Smooth muscle cell of the brain vasculature (primary cell): ENCODE measurements at regions not wholly inside any gene's neighbourhood (a gene's known extent, or its start where the extent isn't known, plus 50 kb on each side); places are given as distances from the start of the nearest gene placed in this dataset.
A peak's percentile ranks its signal among the peaks of the same experiment; 100 is the strongest.

Source experiments
- DNase-seq: peaks from one replicate; pipeline ENCODE4 v3.0.0-alpha.2; 2012; ENCODE audit warnings: low read depth, low spot score

DNA sequence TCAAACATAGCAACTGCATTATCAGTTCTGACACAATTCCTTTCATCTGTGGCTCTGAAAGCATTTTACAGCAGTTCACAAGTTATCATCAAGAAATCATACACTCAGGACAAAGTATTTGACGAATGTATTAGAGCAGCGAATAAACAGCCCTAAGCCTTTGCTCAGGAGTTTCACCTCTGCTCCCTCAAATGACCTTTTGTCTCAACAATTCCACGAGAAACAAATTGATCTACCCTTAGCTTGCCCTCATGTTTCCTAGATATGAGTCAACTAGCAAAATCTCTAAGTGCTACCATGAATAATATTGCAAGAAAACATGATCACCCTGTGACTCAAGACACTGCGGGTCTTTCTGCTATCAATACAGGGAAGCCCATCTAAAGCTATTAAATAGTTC lies 396.1 kb downstream of the EFNB2 start:
- DNase-seq = no peak

DNA sequence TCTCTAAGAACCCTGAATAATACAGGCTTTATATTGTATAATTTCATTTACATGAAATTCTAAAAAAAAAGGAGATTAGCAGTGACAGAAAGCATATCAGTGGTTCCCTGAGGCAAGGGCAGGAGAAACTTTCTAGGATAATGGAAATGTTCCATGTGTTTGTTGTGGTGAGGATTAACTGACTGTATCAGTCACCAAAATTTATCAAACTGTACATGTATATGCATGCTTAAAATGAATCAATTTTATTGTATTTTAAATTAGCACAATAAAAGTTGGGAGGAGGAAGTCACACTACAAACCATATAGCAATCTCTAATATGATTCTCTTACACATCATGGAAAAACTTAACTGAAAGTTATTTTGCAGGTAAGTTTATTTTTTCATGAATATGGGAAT lies 396.8 kb downstream of the EFNB2 start:
- DNase-seq = no peak

DNA sequence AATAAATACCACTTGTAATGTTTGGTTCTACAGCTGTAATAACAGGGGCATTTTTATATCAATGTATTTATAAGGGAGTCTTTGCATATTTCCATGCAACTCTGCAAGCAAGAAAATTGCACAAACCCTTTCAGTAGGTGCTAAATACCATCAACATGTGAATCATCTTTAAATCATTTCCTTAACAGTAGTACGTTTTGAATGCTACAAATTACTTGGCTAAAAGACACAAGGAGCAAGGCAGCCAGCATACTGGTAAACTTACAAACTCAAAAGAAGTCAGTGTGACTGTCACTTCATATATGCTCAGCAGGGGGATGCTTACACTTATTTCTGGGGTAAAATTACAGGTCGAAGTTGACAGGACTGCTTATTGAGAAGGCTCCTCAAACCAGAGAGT lies 402.4 kb downstream of the EFNB2 start:
- DNase-seq = peak; percentile 31

DNA sequence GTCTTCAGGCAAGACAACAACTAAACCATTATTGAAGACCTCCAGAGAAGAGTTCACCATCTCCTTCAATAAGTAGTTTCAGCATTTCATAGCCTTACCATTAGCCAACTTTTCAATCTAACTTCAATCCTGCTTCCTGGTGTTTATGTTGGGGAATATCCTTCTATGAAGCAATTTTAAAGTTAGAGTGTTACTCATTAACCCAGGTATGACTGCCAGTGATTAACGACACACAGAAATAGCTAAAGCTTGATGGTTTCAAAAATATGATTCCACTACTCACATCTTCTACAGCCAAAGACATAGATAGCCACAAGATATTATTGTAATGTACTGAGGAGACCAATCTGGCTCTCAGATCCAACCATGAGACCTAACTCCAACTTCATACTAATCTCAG lies 403.2 kb downstream of the EFNB2 start:
- DNase-seq = no peak

DNA sequence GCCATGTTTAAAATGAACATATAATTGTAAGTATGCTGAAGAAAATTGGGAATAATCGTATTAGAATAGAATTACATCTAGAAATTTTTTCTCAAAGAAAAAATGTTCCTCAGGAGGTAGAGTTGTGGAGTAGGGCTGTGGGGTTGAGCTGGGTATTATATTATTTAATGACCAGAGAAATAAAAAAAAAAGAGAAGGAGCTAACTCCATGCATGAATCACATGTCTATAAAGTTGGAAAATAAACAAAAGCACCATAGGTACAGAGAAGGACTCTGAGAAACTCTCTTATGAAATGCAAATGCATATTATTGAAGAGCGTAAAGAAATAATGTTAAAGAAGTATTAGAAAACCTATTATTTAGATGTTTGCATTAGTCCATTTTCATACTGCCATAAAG lies 405.5 kb downstream of the EFNB2 start:
- no peak for DNase-seq

DNA sequence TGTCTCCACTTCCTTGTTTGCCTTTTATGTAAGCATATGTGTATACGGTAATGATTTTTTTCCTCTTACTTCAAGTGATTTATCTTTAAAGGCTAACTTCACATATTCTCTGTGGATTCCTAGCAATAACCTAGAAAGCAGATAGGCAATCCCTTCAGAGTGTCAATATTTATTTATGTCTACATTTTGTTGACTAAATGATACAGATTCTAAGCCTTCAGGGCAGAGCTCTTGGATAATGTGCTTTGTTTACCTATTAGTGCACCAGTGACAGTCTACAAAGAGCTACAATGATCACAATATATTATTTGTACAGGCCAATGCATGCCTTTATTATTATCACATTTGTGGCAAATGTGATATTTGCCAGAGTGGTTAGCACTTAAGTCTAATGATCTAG lies 406.2 kb downstream of the EFNB2 start:
- no peak for DNase-seq

DNA sequence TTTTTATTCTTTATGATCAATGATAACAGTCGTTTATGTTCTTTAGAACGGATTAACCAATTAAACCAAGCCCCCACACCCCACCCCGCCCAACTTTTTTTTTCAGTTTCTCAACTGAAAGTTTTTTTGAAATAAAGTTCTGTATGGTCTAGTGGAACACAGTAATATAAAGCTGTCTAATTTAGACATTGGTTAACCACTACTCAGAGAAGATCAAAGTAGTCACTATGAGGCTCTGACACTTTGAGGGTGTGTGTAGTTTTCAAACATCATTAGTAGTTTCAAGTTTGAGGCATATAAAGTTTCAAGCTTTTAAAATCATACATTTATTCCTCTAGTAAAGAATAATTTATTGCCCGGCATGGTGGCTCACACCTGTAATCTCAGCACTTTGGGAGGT lies 413.2 kb downstream of the EFNB2 start:
- DNase-seq = no peak

DNA sequence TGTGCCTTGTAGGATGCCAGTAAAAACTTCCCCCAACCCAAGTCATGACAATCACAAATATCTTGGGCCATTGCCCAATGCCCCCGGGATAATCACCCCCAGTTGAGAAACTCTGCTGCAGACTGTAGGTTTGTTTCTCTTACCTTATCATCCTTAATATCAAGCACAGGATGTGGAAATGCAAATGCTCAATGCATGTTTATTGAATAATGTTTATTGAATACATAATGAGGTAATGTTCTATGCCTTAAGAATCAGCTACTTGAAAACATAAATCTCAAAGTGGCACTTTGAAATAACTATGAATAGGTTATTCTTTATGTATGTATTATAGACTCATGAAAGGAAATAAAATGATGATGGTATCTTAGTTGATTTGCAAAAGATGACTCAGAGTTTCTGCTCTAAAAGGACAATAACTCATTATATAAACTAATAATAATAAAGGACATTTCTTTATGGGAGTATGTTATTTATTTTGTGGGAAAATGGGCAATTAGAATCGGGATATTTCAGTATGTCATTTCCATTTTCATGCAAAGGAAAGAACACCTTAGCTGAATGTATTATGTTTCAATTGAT lies 414.2 kb downstream of the EFNB2 start:
- no peak for DNase-seq

DNA sequence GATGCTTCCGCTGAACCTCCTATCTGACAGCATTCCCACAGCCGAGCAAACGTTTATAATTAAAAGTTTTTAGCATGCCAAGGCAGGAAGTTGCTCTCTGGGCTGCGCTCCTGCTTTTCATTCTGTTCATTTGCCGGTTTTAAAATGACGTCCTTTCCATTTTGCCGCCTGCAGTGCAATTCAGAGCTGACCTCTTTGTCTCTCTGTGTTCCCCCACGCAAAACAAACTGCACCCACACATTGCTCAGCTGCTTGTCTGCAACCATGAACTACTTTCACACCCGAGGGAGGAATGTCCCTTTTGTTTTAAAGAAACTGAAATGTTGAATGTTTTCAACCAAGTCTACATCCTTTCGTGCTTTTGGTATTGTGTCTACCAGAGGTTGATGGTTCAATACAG lies 416.5 kb downstream of the EFNB2 start:
- DNase-seq = no peak

DNA sequence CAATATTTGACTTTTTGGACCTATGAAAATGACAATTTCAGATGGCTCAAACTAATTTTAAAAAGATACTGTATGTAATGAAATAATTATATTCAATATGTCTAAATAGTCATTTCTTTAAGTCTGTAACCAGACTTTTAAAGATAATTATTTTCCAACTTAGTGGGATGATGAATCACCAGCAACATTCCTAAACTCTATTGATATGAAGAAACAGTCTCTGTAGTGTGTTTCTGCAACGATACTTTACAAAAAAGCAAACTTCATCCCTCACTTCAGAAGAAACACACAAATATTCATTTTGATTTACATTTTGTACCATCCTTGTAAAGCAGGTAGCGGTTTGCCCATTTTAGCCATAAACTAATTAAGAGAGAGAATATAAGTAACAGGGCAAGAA lies 417.4 kb downstream of the EFNB2 start:
- no peak for DNase-seq

DNA sequence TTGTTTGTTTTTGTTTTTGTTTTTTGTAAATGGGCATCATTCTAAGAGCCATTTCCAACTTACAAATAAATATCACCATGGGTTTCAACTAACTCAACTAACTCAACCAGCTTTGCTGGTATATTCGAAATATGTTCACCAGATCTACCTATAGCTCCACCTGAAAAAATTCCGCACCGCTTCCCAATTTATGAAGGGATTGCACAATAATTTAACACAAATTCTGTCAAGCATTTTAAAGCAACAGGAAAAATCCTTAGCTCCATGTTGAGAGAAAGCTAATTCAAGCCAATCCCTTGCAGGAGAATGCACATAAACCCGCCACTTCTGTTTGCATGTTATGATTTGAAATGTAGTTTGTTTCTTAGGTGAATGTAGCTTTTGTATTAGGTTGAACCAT lies 417.8 kb downstream of the EFNB2 start:
- DNase-seq = no peak

DNA sequence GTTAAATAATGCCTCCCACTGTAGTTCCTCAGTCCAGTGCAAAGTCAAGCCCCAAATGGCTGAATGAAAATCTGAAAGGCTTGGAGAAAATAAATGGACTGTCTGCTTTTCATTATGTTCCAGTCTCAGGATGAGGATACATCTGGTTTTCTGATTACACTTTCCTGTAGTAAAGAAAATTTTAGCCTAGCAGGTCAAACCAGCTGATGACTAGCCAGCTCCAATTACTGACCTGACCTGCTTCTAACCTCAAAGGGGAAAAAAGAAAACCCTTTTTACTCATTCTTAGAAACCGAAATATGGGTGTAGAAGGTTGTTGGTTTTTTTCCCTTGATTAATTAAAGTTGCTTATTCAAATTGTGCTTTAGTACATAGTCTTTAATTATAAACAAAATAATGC lies 418.4 kb downstream of the EFNB2 start:
- DNase-seq = no peak

DNA sequence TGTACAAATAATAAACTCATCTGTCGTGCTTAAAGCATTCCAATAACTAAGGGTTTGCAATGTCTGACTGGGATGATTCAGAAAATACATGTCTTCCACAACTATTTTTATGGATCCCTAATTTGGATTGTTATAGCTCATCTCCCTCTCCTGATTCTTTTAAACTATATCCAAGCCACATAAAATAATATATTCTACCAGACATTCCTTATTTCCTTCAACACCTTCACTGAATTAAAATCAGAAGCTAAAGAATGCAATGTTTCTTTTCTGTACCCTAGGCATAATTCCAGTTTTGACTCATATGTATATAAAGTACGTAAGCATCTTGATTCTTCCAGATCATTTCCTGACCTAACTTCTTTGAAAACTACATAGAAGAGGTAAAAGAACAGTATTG lies 420.4 kb downstream of the EFNB2 start:
- no peak for DNase-seq

DNA sequence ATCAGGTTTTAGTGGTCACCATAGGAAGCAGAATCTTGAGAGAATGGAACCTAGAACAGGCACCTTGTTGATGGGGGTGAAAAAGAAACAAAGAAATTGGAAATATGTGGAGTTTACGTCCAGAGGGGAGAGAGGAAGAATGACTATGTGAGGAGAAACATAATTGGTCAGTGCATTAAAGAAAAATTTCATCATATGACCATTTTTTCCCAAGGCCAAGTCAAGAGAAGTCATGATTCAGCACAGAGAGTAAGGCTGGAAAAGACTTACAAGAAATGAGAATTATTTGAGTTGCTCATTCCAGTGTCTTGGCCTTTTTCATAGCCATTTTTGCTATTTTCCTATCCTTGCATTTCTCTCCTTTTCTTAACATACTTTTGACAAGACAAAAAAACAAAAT lies 421.7 kb downstream of the EFNB2 start:
- DNase-seq = no peak

DNA sequence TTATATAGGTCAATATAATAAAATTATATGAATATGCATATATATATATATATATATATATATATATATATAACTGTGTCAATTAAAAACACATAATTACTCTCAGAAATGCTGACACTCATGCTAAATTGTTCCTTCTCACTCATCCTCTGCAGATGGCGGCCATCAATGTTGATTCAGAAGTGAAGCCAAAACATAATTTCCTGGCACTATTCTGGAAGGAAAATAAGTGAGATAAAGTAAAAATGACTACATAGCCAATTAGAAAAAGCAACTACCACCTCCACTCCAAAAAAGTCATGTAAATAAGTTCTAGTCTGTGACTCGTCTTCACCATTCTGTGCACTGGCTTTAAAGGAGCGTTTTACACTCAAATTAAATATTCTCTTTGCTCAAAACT lies 423.3 kb downstream of the EFNB2 start:
- no peak for DNase-seq

DNA sequence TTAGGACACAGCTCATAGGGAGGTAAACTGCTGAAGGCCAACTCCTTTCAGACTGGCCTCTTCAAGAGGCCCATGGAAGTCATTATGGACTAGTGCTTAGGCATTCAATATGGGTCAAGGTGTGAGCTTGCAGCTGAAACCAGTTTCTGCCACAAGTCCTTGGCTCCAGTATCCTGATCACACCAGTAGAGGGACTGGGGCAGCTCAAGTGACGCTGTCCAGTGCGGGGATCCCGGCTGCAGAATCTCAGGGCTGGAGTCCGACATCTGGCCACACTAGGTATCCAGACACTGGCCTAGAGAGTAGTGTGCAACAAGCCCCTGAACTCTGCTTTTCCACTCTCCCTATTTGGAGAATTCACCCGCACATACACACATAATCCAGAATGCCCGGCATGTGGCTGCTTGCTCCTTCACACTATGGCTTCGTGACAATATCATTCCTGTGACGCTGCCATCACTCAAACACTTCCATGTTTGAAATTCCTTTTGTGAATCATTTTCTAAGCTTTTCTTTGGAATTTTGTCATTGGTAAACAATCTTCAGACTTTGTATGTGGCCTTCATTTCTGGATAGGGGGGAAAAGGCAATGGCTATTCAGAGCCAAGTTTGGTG lies 425.1 kb downstream of the EFNB2 start:
- no peak for DNase-seq

DNA sequence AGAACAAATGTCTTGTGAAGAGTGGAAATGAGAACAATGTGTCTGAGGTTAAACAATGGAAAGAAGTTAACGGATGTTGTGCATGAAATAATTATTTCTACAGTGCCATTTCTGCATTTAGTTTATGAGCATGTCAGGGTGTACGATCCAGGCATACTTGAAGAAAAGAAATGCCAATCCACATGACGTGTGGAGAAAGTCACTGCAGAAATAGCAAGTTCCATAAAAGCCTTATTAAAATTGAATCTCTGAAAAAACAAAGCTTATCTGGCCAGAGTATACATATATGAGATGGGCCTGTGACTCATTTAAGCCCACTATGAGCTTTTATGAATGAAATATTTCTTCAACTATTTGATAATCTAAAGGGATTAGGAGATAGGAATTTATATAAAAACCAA lies 426.1 kb downstream of the EFNB2 start:
- no peak for DNase-seq

DNA sequence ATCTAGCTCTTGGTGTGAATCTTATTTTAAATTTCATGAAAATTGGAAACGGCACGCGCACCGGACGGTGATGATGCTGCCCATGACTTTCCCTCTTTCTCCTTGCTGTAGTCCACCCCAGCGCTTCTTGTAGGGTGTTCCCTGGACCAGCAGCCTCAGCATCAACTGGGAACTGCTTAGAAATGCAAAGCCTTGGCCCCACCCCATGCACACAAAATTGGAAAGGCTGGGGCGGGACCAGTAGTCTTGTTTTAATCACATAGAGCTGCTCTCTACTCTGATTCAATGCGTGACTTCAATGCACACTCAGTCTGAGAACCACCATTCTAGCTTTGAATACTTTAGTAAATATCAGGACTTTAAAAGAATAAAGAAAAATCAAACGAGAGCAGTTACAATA lies 427.1 kb downstream of the EFNB2 start:
- no peak for DNase-seq

DNA sequence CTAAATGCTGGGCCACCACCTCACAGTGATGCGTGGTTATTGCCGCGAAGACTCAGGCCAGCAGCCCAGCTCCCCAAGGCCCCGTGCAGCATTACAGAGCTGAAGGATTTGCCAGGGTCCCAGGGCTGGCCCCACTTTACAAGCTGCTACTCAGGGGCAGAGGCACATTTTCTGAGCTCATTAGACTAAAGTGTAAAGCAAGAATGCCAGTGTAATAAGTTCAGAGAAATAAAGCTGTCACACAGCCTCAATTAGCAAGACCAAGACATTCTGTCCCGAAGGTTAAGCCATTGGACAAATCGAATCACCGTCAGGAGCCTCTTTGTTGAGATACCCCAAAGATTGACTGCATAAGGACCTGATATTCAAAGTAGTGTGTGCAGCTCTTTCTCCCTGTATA lies 428.4 kb downstream of the EFNB2 start:
- DNase-seq = no peak

DNA sequence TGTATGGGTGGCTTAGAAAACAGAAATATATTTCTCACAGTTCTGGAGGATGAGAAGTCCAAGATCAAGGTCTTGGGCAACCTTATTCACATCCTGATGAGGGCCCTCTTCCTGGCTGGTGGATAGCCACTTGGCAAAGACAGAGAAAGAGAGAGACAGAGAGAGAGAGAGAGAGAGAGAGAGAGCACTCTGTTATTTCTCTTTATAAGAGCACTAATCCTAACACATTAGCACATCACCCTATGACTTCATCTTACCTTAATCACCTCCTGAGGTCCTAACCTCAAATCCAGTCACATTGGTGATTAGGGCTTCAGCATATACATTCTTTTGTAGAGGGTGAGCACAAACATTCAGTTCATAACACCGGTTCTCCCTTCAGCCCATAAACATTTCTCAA lies 430.3 kb downstream of the EFNB2 start:
- no peak for DNase-seq

DNA sequence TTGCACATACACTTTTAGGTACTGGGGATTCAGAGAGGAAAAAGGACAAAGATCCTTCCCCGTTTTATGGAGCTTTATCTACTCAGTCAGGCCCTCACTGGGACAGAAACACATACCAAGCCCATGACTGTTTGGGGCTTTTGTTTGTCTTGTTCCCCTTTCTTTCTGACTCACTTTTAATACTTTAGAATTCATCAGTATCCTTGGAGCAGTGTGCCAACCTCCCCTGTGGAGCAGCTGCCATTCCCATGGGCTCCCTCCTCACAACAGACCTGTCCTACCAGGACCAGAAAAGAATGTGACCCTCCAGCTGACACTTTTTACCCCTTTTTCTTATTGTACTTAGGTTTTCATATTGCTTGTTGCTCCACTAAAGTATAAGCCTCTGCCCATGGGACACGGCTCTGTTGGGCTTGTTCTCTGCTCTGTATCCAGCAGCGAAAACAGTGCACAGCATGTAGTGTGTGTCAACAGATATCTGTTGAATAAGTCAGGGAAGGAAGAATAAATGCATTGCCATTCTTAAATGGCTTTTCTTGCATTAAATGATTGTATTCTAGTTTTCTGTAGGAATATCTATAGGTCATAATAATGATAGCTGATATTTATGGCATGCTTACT lies 431.1 kb downstream of the EFNB2 start:
- DNase-seq = peak; percentile 78

DNA sequence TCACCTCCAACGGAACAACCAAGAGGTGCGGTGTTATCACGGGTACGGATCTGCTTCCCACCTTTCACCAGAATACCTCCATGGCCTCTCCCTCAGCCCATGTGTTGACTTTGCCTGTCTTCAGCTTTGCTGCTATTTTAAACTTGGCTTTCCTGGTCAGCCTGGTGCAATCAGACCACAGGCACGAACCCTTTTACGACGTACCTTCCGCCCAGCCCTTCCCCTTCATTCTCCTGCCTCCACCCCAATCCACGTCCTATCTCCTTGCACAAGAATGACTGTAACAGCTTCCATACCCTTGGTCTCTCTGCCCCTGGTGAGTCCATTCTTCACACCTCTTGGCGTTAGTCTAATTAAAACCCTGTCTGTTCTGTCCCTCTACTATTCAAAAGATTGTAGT lies 431.7 kb downstream of the EFNB2 start:
- no peak for DNase-seq

DNA sequence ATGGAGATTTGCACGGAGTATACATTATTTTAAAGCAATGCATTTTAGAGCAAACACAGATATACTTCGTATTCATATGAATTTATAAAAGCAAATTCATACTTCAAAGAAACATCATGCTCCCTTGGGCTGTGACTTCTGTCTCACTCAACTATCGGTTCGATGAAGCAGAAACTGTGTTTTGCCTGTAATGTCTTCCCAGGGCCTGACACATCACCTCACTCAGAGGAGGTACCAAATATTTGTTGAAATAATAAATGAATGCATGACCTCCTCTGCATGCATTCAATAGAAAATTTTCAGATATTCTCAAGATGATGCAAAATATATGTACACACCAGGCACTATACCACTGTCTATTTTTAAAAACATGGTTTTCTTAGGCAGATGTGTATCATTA lies 432.7 kb downstream of the EFNB2 start:
- no peak for DNase-seq

DNA sequence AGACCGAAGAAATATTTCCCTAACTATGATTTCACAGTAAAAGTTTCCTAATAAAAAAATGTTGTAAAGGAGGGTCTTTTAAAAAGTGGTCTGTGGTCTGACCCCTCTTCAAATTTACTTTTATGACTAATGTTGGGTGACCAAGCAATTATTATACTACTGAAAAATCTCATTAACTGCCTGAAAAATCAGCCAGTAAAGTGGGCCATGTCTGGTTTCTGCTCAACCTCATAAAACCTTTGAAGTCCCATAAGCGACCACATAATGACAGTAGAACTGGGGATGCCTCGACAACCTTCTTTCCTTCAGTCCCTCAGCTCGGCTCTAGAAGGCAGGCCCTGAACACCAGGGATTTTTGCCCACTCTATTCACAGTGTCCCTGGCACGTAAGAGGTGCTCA lies 434.3 kb downstream of the EFNB2 start:
- no peak for DNase-seq
